ENCODE measurements at regions not wholly inside any gene's neighbourhood (a gene's known extent, or its start where the extent isn't known, plus 50 kb on each side); places are given as distances from the start of the nearest gene placed in this dataset.
A peak's percentile ranks its signal among the peaks of the same experiment; 100 is the strongest.

- TF ChIP-seq POLR2AphosphoS5 (IDR thresholded peaks at IDR 0.05; ENCODE audit: low read depth, low read length) (no peak), SP1 (IDR thresholded peaks at IDR 0.05; ENCODE audit: low read depth) (no peak), RAD21 (IDR thresholded peaks at IDR 0.05; ENCODE audit: low read depth) (no peak), POLR2A (IDR thresholded peaks at IDR 0.05; ENCODE audit: borderline replicate concordance, extremely low read depth, insufficient read depth, insufficient read length) (no peak), EZH2 (IDR thresholded peaks at IDR 0.05) (no peak), EZH2phosphoT487 (IDR thresholded peaks at IDR 0.05; ENCODE audit: borderline replicate concordance) (no peak), CTCF (IDR thresholded peaks at IDR 0.05 in 2 of 3, conservative IDR thresholded peaks at IDR 0.05 in 1 of 3; ENCODE audit: borderline replicate concordance in 1 of 3, insufficient read depth in 1 of 3, low read depth in 2 of 3, low read length in 2 of 3) (no peak), FOSL1 (IDR thresholded peaks at IDR 0.05; ENCODE audit: low read depth) (peak; percentile 31; the same call in 1 of the 2 replicates), ELF1 (IDR thresholded peaks at IDR 0.05; ENCODE audit: borderline replicate concordance, low read depth) (no peak), MAX (IDR thresholded peaks at IDR 0.05) (no peak), CEBPB (IDR thresholded peaks at IDR 0.05; ENCODE audit: low read depth) (no peak), SIN3A (IDR thresholded peaks at IDR 0.05; ENCODE audit: low read depth) (no peak), TCF7L2 (IDR thresholded peaks at IDR 0.05; ENCODE audit: borderline replicate concordance, extremely low read depth, insufficient read depth, insufficient read length) (no peak), ZNF274 (IDR thresholded peaks at IDR 0.05; ENCODE audit: low read depth, low read length) (no peak)
Measured at GRCh38 chr6:9437836-9438235, 977.0 kb downstream of the TFAP2A start.
